Liver (tissue), 2 donors: ENCODE measurements at regions not wholly inside any gene's neighbourhood (a gene's known extent, or its start where the extent isn't known, plus 50 kb on each side); places are given as distances from the start of the nearest gene placed in this dataset.

Experiments
- CTCF ChIP-seq: fragments of 150-350 bp; IDR thresholded peaks from 2 replicates; pipeline ENCODE4 v1.5.1; 2017; ENCODE audit warnings: improper control_type of control experiment, low read depth, low read length; ENCODE audit not compliant: missing input control
- REST ChIP-seq: IDR thresholded peaks from 2 replicates; pipeline ENCODE4 v1.6.1; 2016; ENCODE audit warnings: antibody characterized with exemption, mild to moderate bottlenecking
- donor health status: healthy.

- TF ChIP-seq REST (no peak), CTCF (no peak)
These were observed 173.4 kb upstream of the CDH12 start for GRCh38 chr5:23026252-23027170.
